Esophagus muscularis mucosa (tissue), 3 donors: ENCODE measurements at regions not wholly inside any gene's neighbourhood (a gene's known extent, or its start where the extent isn't known, plus 50 kb on each side); places are given as distances from the start of the nearest gene placed in this dataset.

Experiments used
- CTCF ChIP-seq, 3 experiments: fragments of 200-600 bp in 2 of 3; fragments of 450-650 bp in 1 of 3; sonication (generic) in 2 of 3; IDR thresholded peaks; one replicate each; pipeline ENCODE4 v1.5.1; 2017 to 2019; ENCODE audit warnings: antibody characterized with exemption in 3 of 3, mild to moderate bottlenecking in 2 of 3, moderate library complexity in 1 of 3
- POLR2A ChIP-seq: fragments of 450-650 bp; IDR thresholded peaks from one replicate; pipeline ENCODE4 v1.6.1; 2017; ENCODE audit warnings: antibody characterized with exemption, moderate library complexity, mild to moderate bottlenecking, low read depth
- POLR2AphosphoS5 ChIP-seq, 2 donors: sonication (generic); formaldehyde crosslinking; IDR thresholded peaks; one replicate each; pipeline ENCODE4 v1.6.1; 2017; ENCODE audit warnings: antibody characterized with exemption in 2 of 2

- TF ChIP-seq CTCF (IDR thresholded peaks at IDR 0.05) (no peak), POLR2A (no peak), POLR2AphosphoS5 (IDR thresholded peaks at IDR 0.05) (no peak)
These were observed 159.8 kb upstream of the MVB12B start for GRCh38 chr9:126166866-126167265.
